22Rv1 (cell line): ENCODE measurements at regions not wholly inside any gene's neighbourhood (a gene's known extent, or its start where the extent isn't known, plus 50 kb on each side); places are given as distances from the start of the nearest gene placed in this dataset.

ENCODE experiments used
- CTCF ChIP-seq: fragments of 450-650 bp; IDR thresholded peaks from 2 replicates; pipeline ENCODE4 v1.5.1; 2017; ENCODE audit warnings: mild to moderate bottlenecking
- ZFX ChIP-seq: fragments of 450-650 bp; IDR thresholded peaks from 2 replicates; pipeline ENCODE4 v1.6.1; 2017; ENCODE audit warnings: antibody characterized with exemption, borderline replicate concordance

- TF ChIP-seq CTCF = no peak
- TF ChIP-seq ZFX = no peak
Measured at GRCh38 chr5:5964347-5964746, 414.0 kb downstream of the MED10 start.
